ENCODE measurements at regions not wholly inside any gene's neighbourhood (a gene's known extent, or its start where the extent isn't known, plus 50 kb on each side); places are given as distances from the start of the nearest gene placed in this dataset.

DNA sequence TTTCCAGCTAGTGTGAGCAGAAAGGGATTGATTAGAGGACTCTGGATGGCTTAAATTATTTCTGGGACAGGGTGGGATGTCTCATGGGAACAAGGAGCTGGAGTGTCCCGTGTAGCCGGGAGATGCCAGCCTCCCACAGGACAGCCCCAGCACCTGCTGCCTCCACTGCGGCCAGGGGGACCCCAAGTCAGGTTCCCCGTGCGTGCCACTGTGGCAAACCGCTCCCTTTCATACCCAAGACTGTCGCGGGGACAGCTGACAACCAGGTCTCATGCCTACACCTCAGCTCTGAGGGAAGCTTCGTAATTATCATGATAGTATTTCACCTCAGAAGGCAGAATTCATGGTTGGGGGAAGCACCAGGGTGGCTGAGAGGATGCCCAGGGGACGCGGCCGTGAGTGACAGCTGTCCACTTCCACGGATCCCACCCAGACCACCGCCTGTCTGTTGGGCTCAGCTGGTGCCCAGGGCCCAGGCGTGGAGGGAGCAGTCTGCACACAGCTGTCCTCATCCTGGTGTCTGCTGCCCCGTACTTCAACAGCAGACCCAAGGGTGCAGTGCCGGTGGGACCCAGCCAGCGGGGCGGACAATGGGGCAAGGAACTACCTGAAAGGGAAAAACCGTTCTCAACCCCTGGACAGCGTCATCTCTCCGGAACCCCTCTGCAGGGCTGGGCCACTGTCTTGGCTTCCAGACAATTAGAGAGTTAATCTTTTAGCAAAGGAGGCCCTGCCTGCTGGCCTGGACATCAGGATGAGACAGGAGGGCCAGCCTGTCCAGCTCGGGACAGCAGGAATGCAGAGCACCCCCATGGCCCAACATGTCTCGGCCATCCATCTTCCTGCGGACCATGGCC is 166.9 kb downstream of the OLFM1 start:
- no peaks in the 10 kb centered on the region for H3K36me3 ChIP-seq (ENCODE audit: insufficient read depth, low read length)
- H3K9me3 ChIP-seq (ENCODE audit: control insufficient read depth, insufficient read depth, low read length), result no peaks in the 10 kb centered on the region
- H3K4me1 ChIP-seq (ENCODE audit: insufficient read depth, low read length), result peaks cover 15% of the 10 kb centered on the region
- H3K9ac ChIP-seq (ENCODE audit: low read depth, low read length), result no peak overlapping the region

DNA sequence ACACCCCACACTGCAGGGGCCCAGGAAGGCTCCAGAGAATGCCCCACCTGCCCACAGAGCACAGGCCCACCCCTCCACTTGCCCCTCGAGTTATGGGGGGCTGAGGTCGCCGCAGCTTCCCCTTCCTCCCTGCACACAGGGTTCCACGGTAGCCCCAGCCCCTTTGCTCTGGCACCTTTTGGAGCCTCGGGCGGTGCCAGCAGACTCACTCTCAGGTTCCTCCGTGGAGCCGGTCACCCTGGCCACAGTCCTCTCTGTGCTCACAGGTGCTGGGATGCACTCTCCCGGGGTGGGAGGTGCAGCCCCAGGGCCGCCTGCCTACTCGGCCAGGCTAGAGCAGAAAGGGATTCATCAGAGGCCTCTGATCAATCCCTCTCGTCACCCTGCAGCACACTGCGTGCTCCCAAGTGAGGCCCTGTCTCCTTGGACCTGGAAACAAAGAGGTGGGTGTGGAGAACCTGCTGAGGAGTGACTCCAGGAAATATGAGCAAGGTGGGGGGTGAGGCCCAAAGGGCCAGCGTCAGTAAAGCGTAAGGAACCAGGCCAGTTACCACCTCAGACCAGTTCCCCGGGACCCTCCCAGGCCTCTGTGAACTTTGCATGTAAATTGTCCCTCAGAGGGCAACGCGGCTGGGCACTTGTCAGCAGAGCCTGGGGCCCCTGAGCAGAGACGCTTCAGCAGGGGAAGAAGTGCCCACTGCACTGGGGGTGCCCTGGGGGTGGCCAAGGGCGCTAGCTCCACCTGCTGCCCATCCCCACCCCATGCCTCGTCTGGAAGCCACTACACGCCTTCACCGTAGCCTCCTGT is 167.8 kb downstream of the OLFM1 start:
- Histone ChIP-seq H3K9me3 (ENCODE audit: control insufficient read depth, insufficient read depth, low read length) (no peaks in the 10 kb centered on the region), H3K9ac (ENCODE audit: low read depth, low read length) (no peak overlapping the region), H3K36me3 (ENCODE audit: insufficient read depth, low read length) (no peaks in the 10 kb centered on the region), H3K4me1 (ENCODE audit: insufficient read depth, low read length) (peaks cover 15% of the 10 kb centered on the region)

DNA sequence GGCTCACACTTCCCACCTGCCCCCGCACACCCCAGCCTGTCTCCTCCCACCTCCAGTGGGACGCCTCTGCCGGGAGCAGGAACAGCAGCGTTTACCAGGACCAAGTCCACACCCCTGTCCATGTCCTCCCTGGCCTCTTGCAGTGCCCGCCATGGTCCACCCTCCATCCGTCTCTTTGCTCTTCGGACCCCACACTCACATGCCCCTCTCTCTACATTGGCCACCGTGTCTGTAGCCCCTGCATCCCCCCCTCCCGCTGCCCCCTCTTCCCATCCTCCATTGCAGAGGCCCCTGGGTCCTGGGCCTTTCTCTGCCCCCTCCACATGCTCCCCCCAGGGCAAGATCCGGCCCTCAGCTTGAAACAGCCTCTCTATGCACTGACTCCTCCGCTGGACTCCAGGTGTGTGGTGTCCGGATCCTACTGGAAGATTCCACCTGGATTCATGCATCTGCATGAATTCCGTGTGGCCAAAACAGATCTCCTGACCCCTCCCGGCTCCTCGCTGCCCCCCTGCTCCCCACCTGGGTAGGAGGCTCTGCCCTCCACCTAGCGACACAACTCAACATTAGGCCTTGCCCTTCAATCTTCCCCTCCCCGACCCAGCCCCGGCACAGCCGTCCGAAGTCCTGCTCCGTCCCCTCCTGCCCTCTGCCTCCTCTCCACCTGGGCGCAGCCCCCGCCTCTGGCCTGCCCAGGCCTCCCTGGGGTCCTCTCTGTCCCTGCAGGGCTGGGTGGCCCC is 168.5 kb downstream of the OLFM1 start:
- Histone ChIP-seq H3K36me3 (ENCODE audit: insufficient read depth, low read length) (no peaks in the 10 kb centered on the region), H3K9ac (ENCODE audit: low read depth, low read length) (no peak overlapping the region), H3K4me1 (ENCODE audit: insufficient read depth, low read length) (peaks cover 16% of the 10 kb centered on the region), H3K9me3 (ENCODE audit: control insufficient read depth, insufficient read depth, low read length) (no peaks in the 10 kb centered on the region)

DNA sequence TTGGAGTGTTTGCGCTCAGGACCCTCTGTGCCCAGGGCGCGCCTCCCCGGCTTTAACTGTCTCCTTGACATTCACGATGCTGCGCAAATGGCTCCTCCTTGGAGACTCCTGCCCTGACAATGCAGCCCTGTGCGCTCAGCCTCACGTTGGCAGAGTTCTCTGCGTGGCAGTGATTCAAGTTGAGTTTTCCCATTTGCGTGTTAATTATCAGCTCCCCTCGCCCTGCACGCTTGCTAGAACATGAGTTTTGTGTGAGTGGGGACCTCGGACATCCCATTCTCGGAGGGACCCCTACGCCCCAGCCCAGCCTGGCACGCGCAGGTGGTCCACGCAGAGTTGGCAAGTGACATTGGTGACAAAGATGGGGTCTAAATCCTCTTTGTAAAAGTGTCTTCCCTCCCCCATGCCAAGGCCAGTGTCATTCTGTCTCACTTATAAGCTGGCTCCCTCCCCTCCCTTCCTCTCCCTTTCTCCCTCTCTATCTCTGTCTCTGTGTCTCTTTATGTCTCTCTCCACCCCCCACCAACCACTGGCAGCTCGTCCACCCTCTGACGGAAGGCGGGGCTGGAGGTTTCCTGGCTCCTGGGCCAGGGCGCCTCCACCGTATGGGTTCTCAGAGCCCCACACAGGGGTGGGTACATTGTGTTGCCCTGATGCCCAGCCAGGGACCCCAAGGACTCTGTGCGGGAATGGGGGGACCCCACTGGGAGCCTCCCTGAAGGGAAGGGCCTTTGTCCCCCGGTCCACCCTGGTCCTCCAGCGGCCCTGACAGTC is 169.3 kb downstream of the OLFM1 start:
- H3K9me3 ChIP-seq (ENCODE audit: control insufficient read depth, insufficient read depth, low read length), result no peaks in the 10 kb centered on the region
- H3K9ac ChIP-seq (ENCODE audit: low read depth, low read length), result no peak overlapping the region
- peaks cover 23% of the 10 kb centered on the region for H3K4me1 ChIP-seq (ENCODE audit: insufficient read depth, low read length)
- no peaks in the 10 kb centered on the region for H3K36me3 ChIP-seq (ENCODE audit: insufficient read depth, low read length)

DNA sequence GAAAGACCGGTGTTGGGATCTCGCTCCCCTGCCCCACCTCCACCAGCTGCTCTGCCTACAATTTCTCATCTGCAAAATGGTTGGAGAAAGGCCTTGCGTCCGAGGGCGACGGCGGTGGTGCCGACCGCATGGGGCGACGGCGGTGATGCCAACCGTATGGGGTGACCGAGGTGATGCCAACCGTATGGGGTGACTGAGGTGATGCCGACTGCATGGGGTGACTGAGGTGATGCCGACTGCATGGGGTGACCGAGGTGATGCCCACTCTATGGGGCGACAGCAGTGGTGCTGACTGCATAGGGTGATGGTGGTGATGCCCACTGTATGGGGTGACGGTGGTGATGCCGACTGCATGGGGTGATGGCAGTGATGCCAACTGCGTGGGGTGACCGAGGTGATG is 171.0 kb downstream of the OLFM1 start:
- no peak overlapping the region for H3K9ac ChIP-seq (ENCODE audit: low read depth, low read length)
- H3K9me3 ChIP-seq (ENCODE audit: control insufficient read depth, insufficient read depth, low read length), result no peaks in the 10 kb centered on the region
- peaks cover 16% of the 10 kb centered on the region for H3K4me1 ChIP-seq (ENCODE audit: insufficient read depth, low read length)
- H3K36me3 ChIP-seq (ENCODE audit: insufficient read depth, low read length), result no peaks in the 10 kb centered on the region

DNA sequence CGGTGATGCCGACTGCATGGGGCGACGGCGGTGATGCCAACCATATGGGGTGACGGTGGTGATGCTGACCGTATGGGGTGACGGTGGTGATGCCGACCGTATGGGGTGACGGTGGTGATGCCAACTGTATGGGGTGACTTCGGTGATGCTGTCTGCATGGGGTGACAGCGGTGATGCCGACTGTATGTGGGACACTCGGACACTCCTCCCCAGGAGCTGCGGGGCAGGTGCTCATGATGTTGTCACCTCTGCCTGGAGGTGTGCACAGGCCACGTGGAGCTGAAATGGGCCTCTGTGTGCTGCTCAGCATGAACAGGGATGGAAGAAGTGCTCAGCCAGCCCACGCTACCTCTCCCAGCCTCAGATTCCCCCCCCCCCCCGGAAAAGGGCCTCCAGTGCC is 171.8 kb downstream of the OLFM1 start:
- no peak overlapping the region for H3K9ac ChIP-seq (ENCODE audit: low read depth, low read length)
- H3K4me1 ChIP-seq (ENCODE audit: insufficient read depth, low read length), result peaks cover 16% of the 10 kb centered on the region
- H3K9me3 ChIP-seq (ENCODE audit: control insufficient read depth, insufficient read depth, low read length), result no peaks in the 10 kb centered on the region
- H3K36me3 ChIP-seq (ENCODE audit: insufficient read depth, low read length), result no peaks in the 10 kb centered on the region

DNA sequence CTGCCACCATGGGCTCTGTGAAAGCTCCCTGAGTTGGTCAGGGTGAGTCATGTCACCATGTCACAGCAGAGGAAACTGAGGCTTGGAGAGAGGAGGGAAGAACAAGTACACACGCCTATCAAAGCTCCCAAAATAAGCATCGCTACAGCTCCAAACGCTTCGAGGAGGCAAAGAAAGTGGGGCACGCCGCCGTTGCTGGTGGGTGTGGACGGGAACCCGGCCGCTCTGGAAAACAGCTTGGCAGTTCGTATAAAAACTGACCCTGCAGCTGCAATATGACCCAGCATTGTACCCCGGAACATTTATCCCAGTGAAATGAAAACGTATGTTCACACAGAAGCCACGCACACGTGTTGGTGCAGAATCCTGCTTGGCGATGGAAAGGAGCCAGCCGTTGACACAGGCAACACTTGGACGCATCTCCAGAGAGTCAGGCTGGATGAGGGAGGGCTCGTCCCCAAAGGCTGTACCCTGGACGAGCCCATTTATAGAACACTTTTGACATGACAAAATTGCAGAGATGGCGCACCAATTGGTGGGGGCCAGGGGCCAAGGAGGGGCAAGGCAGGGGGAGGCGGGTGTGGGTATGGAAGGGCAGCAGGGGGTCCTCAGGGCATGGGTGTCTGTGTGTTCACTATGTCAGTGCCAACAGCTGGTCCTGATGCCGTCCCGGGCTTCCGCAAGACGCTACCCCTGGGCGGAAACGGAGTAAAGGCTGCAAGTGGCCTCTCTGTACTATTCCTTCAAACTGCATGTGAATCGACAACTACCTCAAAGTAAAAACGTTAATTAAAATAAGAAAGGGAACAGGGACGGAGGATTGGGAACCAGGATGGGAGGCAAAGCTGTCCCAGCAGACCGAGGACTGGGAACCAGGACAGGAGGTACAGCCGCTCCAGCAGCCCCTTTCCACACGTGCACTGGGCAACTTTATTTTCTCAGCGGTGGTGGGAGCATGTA is 173.0 kb downstream of the OLFM1 start:
- H3K4me1 ChIP-seq (ENCODE audit: insufficient read depth, low read length), result peaks cover 11% of the 10 kb centered on the region
- H3K9me3 ChIP-seq (ENCODE audit: control insufficient read depth, insufficient read depth, low read length), result no peaks in the 10 kb centered on the region
- no peaks in the 10 kb centered on the region for H3K36me3 ChIP-seq (ENCODE audit: insufficient read depth, low read length)
- no peak overlapping the region for H3K9ac ChIP-seq (ENCODE audit: low read depth, low read length)

DNA sequence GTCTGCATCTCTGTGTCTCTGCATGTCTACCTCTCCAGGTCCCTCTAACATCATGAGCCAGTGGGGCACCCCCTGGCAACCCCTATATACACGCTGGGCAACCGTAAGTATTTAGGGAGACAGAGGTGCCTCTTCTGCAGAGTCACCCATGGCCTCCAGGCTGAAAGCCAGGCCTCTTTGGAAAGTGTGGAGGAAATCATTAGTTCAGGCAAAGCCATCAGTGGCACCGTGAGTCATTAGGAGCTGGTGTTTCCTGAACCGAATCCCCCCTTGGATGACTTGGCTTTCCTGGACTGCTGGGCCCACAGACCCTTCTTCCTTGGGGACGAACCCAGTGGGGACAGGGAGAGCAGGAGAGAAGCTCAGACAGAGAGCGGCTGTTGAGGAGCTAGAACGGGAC is 174.8 kb downstream of the OLFM1 start:
- no peaks in the 10 kb centered on the region for H3K9me3 ChIP-seq (ENCODE audit: control insufficient read depth, insufficient read depth, low read length)
- H3K9ac ChIP-seq (ENCODE audit: low read depth, low read length), result no peak overlapping the region
- H3K4me1 ChIP-seq (ENCODE audit: insufficient read depth, low read length), result peaks cover 8% of the 10 kb centered on the region

DNA sequence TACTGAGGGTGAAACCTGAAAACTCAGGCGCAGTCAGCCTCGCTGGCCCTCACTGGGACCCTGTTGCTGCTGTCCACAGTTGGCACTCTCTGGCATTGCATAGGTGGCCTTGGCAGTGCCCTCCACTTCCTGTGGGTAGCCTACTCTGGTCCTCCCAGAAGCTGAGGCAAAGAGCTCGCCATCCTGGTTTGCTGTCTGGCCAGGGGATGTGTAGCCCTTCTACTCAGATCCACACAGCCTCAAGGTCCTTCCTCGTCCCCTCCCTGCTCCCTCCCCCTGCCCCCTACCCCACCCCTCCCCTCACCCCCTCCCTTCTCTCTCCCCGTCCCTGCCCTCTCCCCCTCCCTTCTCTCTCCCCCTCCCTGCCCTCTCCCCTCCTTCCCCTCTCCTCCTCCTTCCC is 176.0 kb downstream of the OLFM1 start:
- Histone ChIP-seq H3K36me3 (ENCODE audit: insufficient read depth, low read length) (no peaks in the 10 kb centered on the region), H3K9me3 (ENCODE audit: control insufficient read depth, insufficient read depth, low read length) (no peaks in the 10 kb centered on the region), H3K4me1 (ENCODE audit: insufficient read depth, low read length) (peaks cover 8% of the 10 kb centered on the region), H3K9ac (ENCODE audit: low read depth, low read length) (no peak overlapping the region)

More for the DNA sequence above, 174.8 kb downstream of the OLFM1 start:
- no peaks in the 10 kb centered on the region for H3K36me3 ChIP-seq (ENCODE audit: insufficient read depth, low read length)

DNA sequence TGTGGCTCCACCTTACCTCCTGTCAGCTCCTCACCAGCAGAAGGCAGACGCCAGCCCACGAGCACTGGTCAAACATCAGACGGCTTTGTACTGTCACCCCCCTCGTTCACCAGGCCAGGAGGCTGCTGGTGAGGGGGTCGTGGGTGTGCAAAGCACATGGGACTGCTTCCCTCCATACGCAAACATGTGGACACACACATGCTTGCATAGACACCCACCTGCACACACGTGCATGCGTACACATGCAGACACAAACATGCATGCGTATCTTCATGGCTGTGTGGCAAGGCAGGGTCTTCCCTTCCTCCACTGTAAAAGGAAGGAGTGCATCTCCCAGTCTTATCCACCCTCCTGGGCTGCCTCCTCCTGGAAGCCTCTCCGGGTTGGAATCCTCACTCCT is 178.5 kb downstream of the OLFM1 start:
- H3K36me3 ChIP-seq (ENCODE audit: insufficient read depth, low read length), result no peaks in the 10 kb centered on the region
- H3K9ac ChIP-seq (ENCODE audit: low read depth, low read length), result no peak overlapping the region
- peaks cover 8% of the 10 kb centered on the region for H3K4me1 ChIP-seq (ENCODE audit: insufficient read depth, low read length)
- no peaks in the 10 kb centered on the region for H3K9me3 ChIP-seq (ENCODE audit: control insufficient read depth, insufficient read depth, low read length)

DNA sequence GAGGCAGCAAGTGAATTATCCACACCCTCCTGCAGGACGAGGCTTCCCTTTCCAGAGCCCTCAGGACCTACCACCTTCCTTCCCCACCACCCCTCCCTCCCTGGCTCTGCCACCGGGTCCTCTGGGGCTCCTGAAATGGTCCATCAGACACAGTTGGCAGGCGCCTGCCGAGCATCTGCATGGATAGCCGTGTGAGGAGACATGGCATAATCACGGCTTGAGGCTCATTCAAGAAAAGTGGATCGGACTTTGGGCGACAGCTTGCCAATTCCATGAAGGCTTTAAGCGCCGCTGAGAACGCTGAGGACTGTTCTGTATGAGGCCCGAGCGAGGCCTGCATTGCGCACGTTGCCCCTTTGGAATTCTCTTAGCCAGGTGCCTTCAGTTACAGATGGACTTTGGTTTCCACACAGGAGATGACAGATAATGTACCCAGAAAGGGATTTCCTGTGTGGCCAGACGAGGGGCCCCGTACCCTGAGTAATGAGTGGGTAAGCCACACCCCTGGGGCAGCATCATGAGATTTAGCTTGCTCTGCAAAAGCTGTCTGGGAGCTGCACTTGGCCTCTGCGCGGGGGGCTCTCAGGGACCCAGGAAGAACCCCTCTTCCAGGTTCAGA is 179.8 kb downstream of the OLFM1 start:
- Histone ChIP-seq H3K9me3 (ENCODE audit: control insufficient read depth, insufficient read depth, low read length) (no peaks in the 10 kb centered on the region), H3K4me1 (ENCODE audit: insufficient read depth, low read length) (no peaks in the 10 kb centered on the region), H3K9ac (ENCODE audit: low read depth, low read length) (no peak overlapping the region), H3K36me3 (ENCODE audit: insufficient read depth, low read length) (no peaks in the 10 kb centered on the region)

DNA sequence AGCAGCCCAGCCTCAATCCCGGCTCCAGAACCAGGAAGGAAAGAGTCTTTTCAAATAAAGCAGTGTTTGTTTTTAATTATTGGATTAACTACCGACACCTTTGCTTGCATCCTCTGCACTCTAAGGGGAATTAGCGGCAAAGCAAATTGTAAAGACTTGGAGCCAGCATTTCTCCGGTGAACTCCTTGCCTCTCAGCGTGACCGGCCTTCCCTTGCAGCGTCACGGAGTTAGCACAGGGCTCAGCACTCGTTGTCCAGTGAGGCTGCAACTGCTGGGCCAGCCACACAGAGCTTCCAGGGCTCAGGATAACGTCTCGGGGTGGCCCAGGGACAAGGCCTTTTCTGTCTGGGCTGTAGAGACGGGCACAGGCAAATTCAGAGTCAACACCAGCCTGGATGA is 180.6 kb downstream of the OLFM1 start:
- Histone ChIP-seq H3K9ac (ENCODE audit: low read depth, low read length) (no peak overlapping the region), H3K9me3 (ENCODE audit: control insufficient read depth, insufficient read depth, low read length) (no peaks in the 10 kb centered on the region), H3K4me1 (ENCODE audit: insufficient read depth, low read length) (no peaks in the 10 kb centered on the region), H3K36me3 (ENCODE audit: insufficient read depth, low read length) (no peaks in the 10 kb centered on the region)

DNA sequence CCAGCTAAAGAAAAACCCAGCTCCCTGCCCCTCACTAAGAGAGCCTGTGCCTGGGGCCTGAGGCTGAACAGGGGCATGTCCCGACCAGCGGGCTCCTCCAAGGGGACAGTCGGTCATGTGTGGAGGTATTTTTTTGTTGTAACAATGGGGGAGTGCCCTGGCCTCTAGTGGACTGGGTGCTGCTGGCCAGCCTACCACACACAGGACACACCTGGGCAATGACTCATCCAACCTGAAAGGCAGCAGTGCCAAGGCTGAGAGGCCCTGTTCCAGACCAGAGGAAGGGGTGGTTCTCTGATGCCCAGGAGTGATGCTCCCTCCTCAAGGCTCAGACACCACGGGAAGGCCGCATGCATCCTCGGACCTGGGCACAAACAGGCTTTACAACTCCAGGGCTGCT is 181.5 kb downstream of the OLFM1 start:
- no peak overlapping the region for H3K9ac ChIP-seq (ENCODE audit: low read depth, low read length)
- no peaks in the 10 kb centered on the region for H3K36me3 ChIP-seq (ENCODE audit: insufficient read depth, low read length)
- H3K4me1 ChIP-seq (ENCODE audit: insufficient read depth, low read length), result no peaks in the 10 kb centered on the region
- no peaks in the 10 kb centered on the region for H3K9me3 ChIP-seq (ENCODE audit: control insufficient read depth, insufficient read depth, low read length)
